ENCODE measurements at regions not wholly inside any gene's neighbourhood (a gene's known extent, or its start where the extent isn't known, plus 50 kb on each side); places are given as distances from the start of the nearest gene placed in this dataset.

DNA sequence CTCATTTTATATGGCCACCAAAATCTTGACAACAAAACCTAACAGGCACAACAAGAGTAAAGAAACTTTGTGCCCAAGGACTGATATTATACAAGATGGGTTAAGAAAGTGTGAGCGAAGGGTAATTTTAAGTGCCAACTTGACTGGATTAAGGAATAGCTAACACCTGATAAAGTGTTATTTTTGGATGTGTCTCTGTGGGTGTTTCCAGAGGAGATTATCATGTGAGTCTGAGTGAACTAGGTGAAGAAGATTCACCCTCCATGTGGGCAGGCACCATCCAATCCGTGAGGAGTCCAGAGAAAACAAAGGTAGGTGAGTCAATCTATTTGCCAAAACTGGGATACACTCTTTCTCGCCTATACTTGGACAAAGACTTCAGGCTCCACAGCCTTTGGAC, 461.6 kb downstream of the ETS1 start:
- no peak overlapping the region for H2AFZ ChIP-seq (ENCODE audit: low read depth, low read length)
- H3K9ac ChIP-seq (ENCODE audit: low read length), result no peak overlapping the region
- H3K27me3 ChIP-seq (ENCODE audit: insufficient read depth, low read depth, low read length), result no peaks in the 10 kb centered on the region
- no peaks in the 10 kb centered on the region for H3K36me3 ChIP-seq (ENCODE audit: insufficient read depth, low read length)
- no peaks in the 10 kb centered on the region for H3F3A ChIP-seq (ENCODE audit: insufficient read depth, low read length, poor library complexity, severe bottlenecking)
- H3K79me2 ChIP-seq (replicated peaks; ENCODE audit: insufficient read depth, low read length), result no peaks in the 10 kb centered on the region
- TF ChIP-seq RAD21 (conservative IDR thresholded peaks at IDR 0.05) (no peak), EP300 (conservative IDR thresholded peaks at IDR 0.05; ENCODE audit: poor library complexity, severe bottlenecking) (no peak), EZH2 (IDR thresholded peaks at IDR 0.05; ENCODE audit: borderline replicate concordance, insufficient read depth, low read length, poor library complexity, severe bottlenecking) (no peak), POLR2AphosphoS5 (IDR thresholded peaks at IDR 0.05) (no peak), MXI1 (conservative IDR thresholded peaks at IDR 0.05; ENCODE audit: poor library complexity, severe bottlenecking) (no peak), SMC3 (conservative IDR thresholded peaks at IDR 0.05; ENCODE audit: poor library complexity) (no peak), TAF1 (IDR thresholded peaks at IDR 0.05; ENCODE audit: low read depth) (no peak)
- TF ChIP-seq, protein P1, sequence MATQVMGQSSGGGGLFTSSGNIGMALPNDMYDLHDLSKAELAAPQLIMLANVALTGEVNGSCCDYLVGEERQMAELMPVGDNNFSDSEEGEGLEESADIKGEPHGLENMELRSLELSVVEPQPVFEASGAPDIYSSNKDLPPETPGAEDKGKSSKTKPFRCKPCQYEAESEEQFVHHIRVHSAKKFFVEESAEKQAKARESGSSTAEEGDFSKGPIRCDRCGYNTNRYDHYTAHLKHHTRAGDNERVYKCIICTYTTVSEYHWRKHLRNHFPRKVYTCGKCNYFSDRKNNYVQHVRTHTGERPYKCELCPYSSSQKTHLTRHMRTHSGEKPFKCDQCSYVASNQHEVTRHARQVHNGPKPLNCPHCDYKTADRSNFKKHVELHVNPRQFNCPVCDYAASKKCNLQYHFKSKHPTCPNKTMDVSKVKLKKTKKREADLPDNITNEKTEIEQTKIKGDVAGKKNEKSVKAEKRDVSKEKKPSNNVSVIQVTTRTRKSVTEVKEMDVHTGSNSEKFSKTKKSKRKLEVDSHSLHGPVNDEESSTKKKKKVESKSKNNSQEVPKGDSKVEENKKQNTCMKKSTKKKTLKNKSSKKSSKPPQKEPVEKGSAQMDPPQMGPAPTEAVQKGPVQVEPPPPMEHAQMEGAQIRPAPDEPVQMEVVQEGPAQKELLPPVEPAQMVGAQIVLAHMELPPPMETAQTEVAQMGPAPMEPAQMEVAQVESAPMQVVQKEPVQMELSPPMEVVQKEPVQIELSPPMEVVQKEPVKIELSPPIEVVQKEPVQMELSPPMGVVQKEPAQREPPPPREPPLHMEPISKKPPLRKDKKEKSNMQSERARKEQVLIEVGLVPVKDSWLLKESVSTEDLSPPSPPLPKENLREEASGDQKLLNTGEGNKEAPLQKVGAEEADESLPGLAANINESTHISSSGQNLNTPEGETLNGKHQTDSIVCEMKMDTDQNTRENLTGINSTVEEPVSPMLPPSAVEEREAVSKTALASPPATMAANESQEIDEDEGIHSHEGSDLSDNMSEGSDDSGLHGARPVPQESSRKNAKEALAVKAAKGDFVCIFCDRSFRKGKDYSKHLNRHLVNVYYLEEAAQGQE (IDR thresholded peaks at IDR 0.05; ENCODE audit: borderline replicate concordance), result no peak
- TF ChIP-seq, protein P2, sequence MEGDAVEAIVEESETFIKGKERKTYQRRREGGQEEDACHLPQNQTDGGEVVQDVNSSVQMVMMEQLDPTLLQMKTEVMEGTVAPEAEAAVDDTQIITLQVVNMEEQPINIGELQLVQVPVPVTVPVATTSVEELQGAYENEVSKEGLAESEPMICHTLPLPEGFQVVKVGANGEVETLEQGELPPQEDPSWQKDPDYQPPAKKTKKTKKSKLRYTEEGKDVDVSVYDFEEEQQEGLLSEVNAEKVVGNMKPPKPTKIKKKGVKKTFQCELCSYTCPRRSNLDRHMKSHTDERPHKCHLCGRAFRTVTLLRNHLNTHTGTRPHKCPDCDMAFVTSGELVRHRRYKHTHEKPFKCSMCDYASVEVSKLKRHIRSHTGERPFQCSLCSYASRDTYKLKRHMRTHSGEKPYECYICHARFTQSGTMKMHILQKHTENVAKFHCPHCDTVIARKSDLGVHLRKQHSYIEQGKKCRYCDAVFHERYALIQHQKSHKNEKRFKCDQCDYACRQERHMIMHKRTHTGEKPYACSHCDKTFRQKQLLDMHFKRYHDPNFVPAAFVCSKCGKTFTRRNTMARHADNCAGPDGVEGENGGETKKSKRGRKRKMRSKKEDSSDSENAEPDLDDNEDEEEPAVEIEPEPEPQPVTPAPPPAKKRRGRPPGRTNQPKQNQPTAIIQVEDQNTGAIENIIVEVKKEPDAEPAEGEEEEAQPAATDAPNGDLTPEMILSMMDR (IDR thresholded peaks at IDR 0.05; ENCODE audit: poor library complexity, severe bottlenecking), result no peak
- H3K9me2 ChIP-seq (ENCODE audit: insufficient read depth, low read length), result no peaks in the 10 kb centered on the region
- H3K9me3 ChIP-seq (ENCODE audit: low read length), result peaks cover 5% of the 10 kb centered on the region
- H4K20me1 ChIP-seq (ENCODE audit: insufficient read depth), result no peaks in the 10 kb centered on the region
- no peak overlapping the region for H3K4me3 ChIP-seq (ENCODE audit: low read length)
- no peak overlapping the region for H3K27ac ChIP-seq (ENCODE audit: low read length)
- H3K4me2 ChIP-seq (ENCODE audit: low read length), result no peak overlapping the region

DNA sequence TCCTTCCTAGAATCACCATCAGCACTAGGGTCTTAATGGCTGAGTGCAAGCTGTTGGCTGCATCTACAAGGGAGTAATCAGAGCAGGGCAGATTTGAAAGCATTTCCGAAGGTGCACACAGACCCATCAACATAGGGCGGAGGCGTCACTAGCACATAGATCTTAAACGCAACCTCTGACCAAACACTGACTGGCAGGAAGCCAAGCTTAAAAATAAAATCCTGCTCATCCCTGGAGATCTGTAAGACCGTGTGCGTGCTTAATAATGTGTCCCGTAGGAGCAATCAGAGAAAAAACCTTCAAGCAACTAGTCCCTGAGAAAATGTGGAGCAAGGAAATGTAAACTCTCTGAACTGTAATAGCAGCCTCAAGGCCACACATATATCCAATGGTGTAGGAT, 470.5 kb downstream of the ETS1 start:
- Histone ChIP-seq H3K4me3 (ENCODE audit: low read length) (no peak overlapping the region), H3K36me3 (ENCODE audit: insufficient read depth, low read length) (no peaks in the 10 kb centered on the region), H3F3A (ENCODE audit: insufficient read depth, low read length, poor library complexity, severe bottlenecking) (no peaks in the 10 kb centered on the region), H2AFZ (ENCODE audit: low read depth, low read length) (no peak overlapping the region), H3K4me2 (ENCODE audit: low read length) (no peak overlapping the region), H4K20me1 (ENCODE audit: insufficient read depth) (no peaks in the 10 kb centered on the region), H3K27ac (ENCODE audit: low read length) (no peak overlapping the region), H3K9ac (ENCODE audit: low read length) (no peak overlapping the region), H3K9me3 (ENCODE audit: low read length) (no peaks in the 10 kb centered on the region), H3K79me2 (replicated peaks; ENCODE audit: insufficient read depth, low read length) (no peaks in the 10 kb centered on the region), H3K9me2 (ENCODE audit: insufficient read depth, low read length) (no peaks in the 10 kb centered on the region), H3K27me3 (ENCODE audit: insufficient read depth, low read depth, low read length) (no peaks in the 10 kb centered on the region)
- TF ChIP-seq EZH2 (IDR thresholded peaks at IDR 0.05; ENCODE audit: borderline replicate concordance, insufficient read depth, low read length, poor library complexity, severe bottlenecking) (no peak), SMC3 (conservative IDR thresholded peaks at IDR 0.05; ENCODE audit: poor library complexity) (no peak), TAF1 (IDR thresholded peaks at IDR 0.05; ENCODE audit: low read depth) (no peak)

DNA sequence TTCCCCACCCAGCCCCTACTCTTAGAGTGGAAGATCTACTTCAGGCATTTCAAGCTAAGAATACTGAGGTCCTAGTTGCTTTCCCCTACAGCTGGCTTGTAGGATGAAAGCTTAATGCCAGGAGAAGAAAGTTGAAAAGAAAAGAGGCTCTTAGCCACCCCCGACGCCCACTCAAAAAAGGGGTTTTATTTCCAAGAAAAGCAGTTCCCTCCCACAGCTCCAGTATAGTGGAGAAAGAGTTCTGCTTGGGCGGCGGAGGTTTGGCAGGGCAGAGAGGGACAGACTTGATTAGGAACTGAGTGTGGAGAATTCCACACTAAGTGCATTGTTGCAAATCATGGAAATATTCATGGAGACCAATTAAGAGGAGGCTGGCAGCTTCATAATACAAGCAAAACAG, 470.9 kb downstream of the ETS1 start:
- H3K27ac ChIP-seq (ENCODE audit: low read length), result no peak overlapping the region
- H2AFZ ChIP-seq (ENCODE audit: low read depth, low read length), result no peak overlapping the region
- no peak overlapping the region for H3K4me2 ChIP-seq (ENCODE audit: low read length)
- no peaks in the 10 kb centered on the region for H3K36me3 ChIP-seq (ENCODE audit: insufficient read depth, low read length)
- H3K9me3 ChIP-seq (ENCODE audit: low read length), result no peaks in the 10 kb centered on the region
- no peaks in the 10 kb centered on the region for H4K20me1 ChIP-seq (ENCODE audit: insufficient read depth)
- H3K4me3 ChIP-seq (ENCODE audit: low read length), result no peak overlapping the region
- no peaks in the 10 kb centered on the region for H3K9me2 ChIP-seq (ENCODE audit: insufficient read depth, low read length)
- no peaks in the 10 kb centered on the region for H3F3A ChIP-seq (ENCODE audit: insufficient read depth, low read length, poor library complexity, severe bottlenecking)
- no peak overlapping the region for H3K9ac ChIP-seq (ENCODE audit: low read length)
- TF ChIP-seq POLR2AphosphoS5 (IDR thresholded peaks at IDR 0.05) (no peak), TAF1 (IDR thresholded peaks at IDR 0.05; ENCODE audit: low read depth) (no peak), MXI1 (conservative IDR thresholded peaks at IDR 0.05; ENCODE audit: poor library complexity, severe bottlenecking) (no peak), SMC3 (conservative IDR thresholded peaks at IDR 0.05; ENCODE audit: poor library complexity) (no peak), EZH2 (IDR thresholded peaks at IDR 0.05; ENCODE audit: borderline replicate concordance, insufficient read depth, low read length, poor library complexity, severe bottlenecking) (no peak), RAD21 (conservative IDR thresholded peaks at IDR 0.05) (no peak), EP300 (conservative IDR thresholded peaks at IDR 0.05; ENCODE audit: poor library complexity, severe bottlenecking) (no peak)
- TF ChIP-seq, protein P1 (IDR thresholded peaks at IDR 0.05; ENCODE audit: borderline replicate concordance), result no peak
- TF ChIP-seq, protein P2 (IDR thresholded peaks at IDR 0.05; ENCODE audit: poor library complexity, severe bottlenecking), result no peak
- no peaks in the 10 kb centered on the region for H3K27me3 ChIP-seq (ENCODE audit: insufficient read depth, low read depth, low read length)
- H3K79me2 ChIP-seq (replicated peaks; ENCODE audit: insufficient read depth, low read length), result no peaks in the 10 kb centered on the region
